HuH-7.5 (cell line): ENCODE measurements at regions not wholly inside any gene's neighbourhood (a gene's known extent, or its start where the extent isn't known, plus 50 kb on each side); places are given as distances from the start of the nearest gene placed in this dataset.
A peak's percentile ranks its signal among the peaks of the same experiment; 100 is the strongest.
"Not testable (repeated sequence)": the region's sequence is repeated elsewhere in the genome, so short reads cannot be mapped to it uniquely, and the experiment has no call there.

Experiments used
- DNase-seq: peaks from one replicate; pipeline ENCODE4 v3.0.0; 2011; ENCODE audit warnings: low spot score

DNA sequence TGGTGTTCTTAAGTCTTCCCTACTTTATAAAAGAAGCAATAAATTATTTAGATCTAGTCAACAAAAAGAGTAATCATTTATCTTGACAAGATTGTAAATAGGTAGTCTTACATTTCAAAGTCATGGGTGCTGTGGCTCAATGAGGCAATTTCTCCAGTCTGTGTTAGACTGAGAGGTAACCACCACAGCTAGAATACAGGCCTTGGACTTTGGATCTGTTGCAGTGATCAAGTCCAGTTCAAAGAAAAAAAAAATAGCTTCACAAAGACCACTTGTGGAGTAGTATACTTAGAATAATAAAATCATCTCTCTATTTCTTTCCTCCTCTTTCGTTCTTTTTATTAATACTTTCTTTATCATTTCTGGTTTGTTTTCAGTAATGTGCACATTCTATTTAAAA lies 93.1 kb upstream of the FSIP2 start:
- peak; percentile 2 for DNase-seq

GRCh38 chr2:185658750-185659149 lies 79.9 kb upstream of the FSIP2 start:
- DNase-seq: no peak

- DNase-seq: no peak
Observed at GRCh38 chr2:185663811-185664210, 74.8 kb upstream of the FSIP2 start.

DNA sequence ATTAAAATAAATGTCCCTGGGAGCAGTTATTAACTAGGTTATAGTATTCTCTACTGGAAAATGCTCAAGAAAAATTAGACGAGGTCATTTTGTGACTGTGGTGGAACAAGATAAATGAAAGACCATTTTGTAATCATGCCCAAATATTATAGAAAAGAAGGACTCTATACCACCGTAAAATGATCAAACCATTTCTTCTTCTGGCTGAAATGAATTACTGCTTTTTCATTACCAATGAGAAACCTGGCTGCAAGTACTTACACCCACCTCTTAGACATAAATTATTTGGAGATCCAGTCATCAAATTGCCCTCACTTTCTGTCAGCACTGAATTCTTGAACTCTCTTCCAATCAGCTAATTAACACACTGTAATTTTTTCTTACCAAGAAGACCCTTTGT lies 74.2 kb upstream of the FSIP2 start:
- no peak for DNase-seq

DNA sequence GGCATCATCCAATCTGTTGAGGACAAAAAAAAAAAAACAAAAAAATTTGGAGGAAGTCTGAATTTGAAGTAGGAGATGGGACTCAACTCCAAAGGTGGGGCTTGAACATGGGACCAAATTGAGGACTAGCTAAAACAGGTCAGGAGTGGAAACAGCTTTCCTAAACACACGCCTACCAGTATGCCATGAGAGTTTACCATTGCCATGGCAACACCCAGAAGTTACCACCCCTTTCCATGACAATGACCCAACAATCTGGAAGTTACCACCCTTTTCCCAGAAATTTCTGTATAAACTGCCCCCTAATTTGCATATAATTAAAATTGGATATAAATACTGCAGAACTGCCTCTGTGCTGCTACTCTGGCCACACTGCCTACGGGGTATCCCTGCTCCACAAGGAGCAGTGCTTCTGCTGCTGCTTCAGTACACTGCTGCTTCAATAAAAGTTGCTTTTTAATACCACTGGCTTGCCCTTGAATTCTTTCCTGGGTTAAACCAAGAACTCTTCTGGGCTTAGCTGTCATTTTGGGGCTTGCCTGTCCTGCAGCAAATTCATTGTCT lies 73.3 kb upstream of the FSIP2 start:
- DNase-seq: no peak

DNA sequence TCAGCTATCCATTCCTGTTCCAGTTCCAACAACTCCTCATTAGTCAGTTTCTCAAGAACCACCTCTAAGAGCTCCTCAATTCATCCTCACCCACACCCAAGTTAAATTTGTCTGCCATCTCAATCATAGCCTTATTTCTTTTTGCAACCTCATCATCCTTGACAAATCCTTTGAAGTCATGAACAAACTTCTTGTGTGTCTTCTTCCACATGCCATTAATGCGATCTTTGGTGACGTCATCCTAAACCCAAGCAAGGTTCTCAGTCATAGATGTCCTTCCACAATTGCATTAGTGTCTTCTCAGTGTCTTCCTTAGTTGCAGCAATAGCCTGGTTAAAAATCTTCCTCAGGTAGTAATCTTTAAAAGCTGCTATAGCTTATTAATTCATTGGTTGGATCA lies 71.2 kb upstream of the FSIP2 start:
- no peak for DNase-seq

DNA sequence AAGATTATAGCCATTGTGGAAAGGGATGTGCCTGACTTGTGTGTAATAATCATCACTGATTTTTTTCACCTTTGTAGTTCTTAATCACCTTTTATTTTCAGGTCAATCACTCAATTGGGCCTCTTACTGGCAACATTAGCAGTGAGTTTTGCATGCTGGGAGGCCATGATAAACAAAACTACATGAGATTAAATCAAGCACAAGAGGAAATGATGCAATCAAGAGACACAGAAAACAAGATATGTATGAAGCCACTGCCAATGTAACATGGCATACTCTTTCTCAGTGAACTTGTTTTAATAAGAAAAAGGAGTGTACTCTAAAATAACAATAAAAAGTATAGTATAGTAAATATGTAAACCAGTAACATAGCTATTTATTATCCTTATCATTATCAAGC lies 69.9 kb upstream of the FSIP2 start:
- no peak for DNase-seq

DNA sequence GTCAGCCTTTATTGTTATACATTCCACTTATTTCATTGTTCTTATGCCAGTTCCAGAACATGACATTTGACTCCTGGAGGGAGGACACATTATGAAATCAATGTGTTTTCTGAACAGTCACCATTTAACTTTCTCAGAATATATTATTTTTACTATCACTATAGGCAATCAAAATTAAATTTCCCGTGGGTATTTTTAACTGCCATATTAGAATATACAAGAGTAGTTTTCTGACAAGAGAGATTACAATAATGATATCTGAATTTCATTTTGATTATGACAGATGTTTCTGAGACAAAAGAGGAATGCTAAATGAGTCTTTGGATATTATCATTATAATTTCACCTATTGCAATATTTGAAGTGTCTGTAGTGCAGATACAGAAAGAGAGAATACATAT lies 64.4 kb upstream of the FSIP2 start:
- DNase-seq: no peak

- DNase-seq: no peak
Observed at GRCh38 chr2:185676316-185676715, 62.3 kb upstream of the FSIP2 start.

DNA sequence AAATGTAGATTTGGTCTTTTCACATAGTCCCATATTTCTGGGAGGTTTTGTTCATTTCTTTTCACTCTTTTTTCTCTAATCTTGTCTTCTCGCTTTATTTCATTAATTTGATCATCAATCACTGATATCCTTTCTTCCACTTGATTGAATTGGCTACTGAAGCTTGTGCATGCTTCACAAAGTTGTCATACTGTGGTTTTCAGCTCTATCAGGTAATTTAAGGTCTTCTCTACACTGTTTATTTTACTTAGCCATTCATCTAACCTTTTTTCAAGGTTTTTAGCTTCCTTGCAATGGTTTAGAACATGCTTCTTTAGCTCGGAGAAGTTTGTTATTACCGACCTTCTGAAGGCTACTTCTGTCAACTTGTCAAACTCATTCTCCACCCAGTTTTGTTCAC lies 51.6 kb upstream of the FSIP2 start:
- not testable (repeated sequence) for DNase-seq

- DNase-seq: no peak
Observed at GRCh38 chr2:185687967-185688366, 50.6 kb upstream of the FSIP2 start.
